CD4-positive, alpha-beta T cell treated with Interleukin-1 beta for 1 hour (primary cell): ENCODE measurements at regions not wholly inside any gene's neighbourhood (a gene's known extent, or its start where the extent isn't known, plus 50 kb on each side); places are given as distances from the start of the nearest gene placed in this dataset.
"Not testable (repeated sequence)": the region's sequence is repeated elsewhere in the genome, so short reads cannot be mapped to it uniquely, and the experiment has no call there.

Experiments used
- DNase-seq, 2 donors: peaks; one replicate each; pipeline ENCODE4 v3.0.0-alpha.2; 2020 to 2022

GRCh38 chr4:189736656-189737055 is 204.0 kb upstream of the FRG1 start:
- not testable (repeated sequence) for DNase-seq

- DNase-seq = not testable (repeated sequence)
Observed at GRCh38 chr4:189740118-189740517, 200.6 kb upstream of the FRG1 start.

- DNase-seq = no peak
Observed at GRCh38 chr4:189740873-189741272, 199.8 kb upstream of the FRG1 start.

- not testable (repeated sequence) for DNase-seq
Observed at GRCh38 chr4:189753092-189753491, 187.6 kb upstream of the FRG1 start.

GRCh38 chr4:189763583-189763982 is 177.1 kb upstream of the FRG1 start:
- no peak for DNase-seq

- DNase-seq = no peak
Observed at GRCh38 chr4:189765301-189765700, 175.4 kb upstream of the FRG1 start.

GRCh38 chr4:189765736-189766135 is 174.9 kb upstream of the FRG1 start:
- no peak for DNase-seq

- no peak for DNase-seq
Observed at GRCh38 chr4:189767941-189768340, 172.7 kb upstream of the FRG1 start.

- DNase-seq = no peak
Observed at GRCh38 chr4:189769131-189769530, 171.5 kb upstream of the FRG1 start.

GRCh38 chr4:189771696-189772361 is 168.8 kb upstream of the FRG1 start:
- DNase-seq = no peak

- no peak for DNase-seq
Observed at GRCh38 chr4:189773909-189774308, 166.8 kb upstream of the FRG1 start.

- no peak for DNase-seq
Observed at GRCh38 chr4:189779281-189779980, 161.2 kb upstream of the FRG1 start.

- DNase-seq = no peak
Observed at GRCh38 chr4:189780391-189780790, 160.3 kb upstream of the FRG1 start.

- no peak for DNase-seq
Observed at GRCh38 chr4:189784651-189785050, 156.0 kb upstream of the FRG1 start.

- no peak for DNase-seq
Observed at GRCh38 chr4:189785257-189785656, 155.4 kb upstream of the FRG1 start.

GRCh38 chr4:189786447-189786846 is 154.2 kb upstream of the FRG1 start:
- no peak for DNase-seq

GRCh38 chr4:189787216-189788031 is 153.2 kb upstream of the FRG1 start:
- no peak for DNase-seq

GRCh38 chr4:189792924-189793618 is 147.6 kb upstream of the FRG1 start:
- DNase-seq = peak; percentile 35 to 51

- no peak for DNase-seq
Observed at GRCh38 chr4:189800545-189801088, 140.1 kb upstream of the FRG1 start.

GRCh38 chr4:189802884-189803283 is 137.8 kb upstream of the FRG1 start:
- DNase-seq = no peak

- DNase-seq = no peak
Observed at GRCh38 chr4:189804894-189805293, 135.8 kb upstream of the FRG1 start.

- DNase-seq = no peak
Observed at GRCh38 chr4:189806506-189806905, 134.2 kb upstream of the FRG1 start.

GRCh38 chr4:189807031-189807430 is 133.6 kb upstream of the FRG1 start:
- DNase-seq = no peak
